H54 (cell line): ENCODE measurements at regions not wholly inside any gene's neighbourhood (a gene's known extent, or its start where the extent isn't known, plus 50 kb on each side); places are given as distances from the start of the nearest gene placed in this dataset.
"Not testable (repeated sequence)": the region's sequence is repeated elsewhere in the genome, so short reads cannot be mapped to it uniquely, and the experiment has no call there.

Experiments
- DNase-seq: peaks from one replicate; pipeline ENCODE4 v3.0.0; 2011; ENCODE audit warnings: low spot score, mixed read lengths; ENCODE audit not compliant: insufficient read length
- FAIRE-seq: peaks from 3 replicates; lab custom pipeline; 2011; peaks lifted over from hg19 to GRCh38; lab: Jason Lieb, UNC
- POLR2A ChIP-seq: IDR thresholded peaks from 2 replicates; pipeline ENCODE4 v1.6.1; 2011; ENCODE audit warnings: low read depth, mild to moderate bottlenecking, low read length

- DNase-seq (no peak), FAIRE-seq (no peak)
- TF ChIP-seq POLR2A, result no peak
Measured at GRCh38 chr10:53256623-53257022, 484.0 kb upstream of the MBL2 start.

GRCh38 chr10:53255661-53256205 lies 483.1 kb upstream of the MBL2 start:
- no peak for DNase-seq
- FAIRE-seq, result no peak
- TF ChIP-seq POLR2A, result no peak

DNA sequence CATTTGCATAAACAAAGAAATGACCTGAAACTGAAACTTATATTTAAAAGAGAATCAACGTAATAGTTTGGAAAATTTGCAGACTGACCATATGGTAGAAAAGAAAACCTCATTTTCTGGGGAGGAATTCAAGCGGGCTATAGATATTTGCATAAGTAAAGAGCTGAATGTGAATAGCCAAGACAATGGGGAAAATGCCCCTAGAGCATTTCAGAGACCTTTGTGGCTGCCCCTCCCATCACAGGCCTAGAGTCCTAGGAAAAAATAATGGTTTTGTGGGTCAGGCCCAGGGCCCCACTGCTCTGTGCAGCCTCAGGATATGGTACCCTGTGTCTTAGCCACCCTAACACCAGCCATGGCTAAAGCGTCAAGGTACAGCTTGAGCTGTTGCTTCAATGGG lies 480.6 kb upstream of the MBL2 start:
- no peak for DNase-seq
- no peak for TF ChIP-seq POLR2A
- FAIRE-seq, result no peak

GRCh38 chr10:53239873-53240272 lies 467.3 kb upstream of the MBL2 start:
- DNase-seq, result no peak
- FAIRE-seq, result no peak
- no peak for TF ChIP-seq POLR2A

- DNase-seq (no peak), FAIRE-seq (no peak)
- no peak for TF ChIP-seq POLR2A
Measured at GRCh38 chr10:53236941-53237340, 464.4 kb upstream of the MBL2 start.

DNA sequence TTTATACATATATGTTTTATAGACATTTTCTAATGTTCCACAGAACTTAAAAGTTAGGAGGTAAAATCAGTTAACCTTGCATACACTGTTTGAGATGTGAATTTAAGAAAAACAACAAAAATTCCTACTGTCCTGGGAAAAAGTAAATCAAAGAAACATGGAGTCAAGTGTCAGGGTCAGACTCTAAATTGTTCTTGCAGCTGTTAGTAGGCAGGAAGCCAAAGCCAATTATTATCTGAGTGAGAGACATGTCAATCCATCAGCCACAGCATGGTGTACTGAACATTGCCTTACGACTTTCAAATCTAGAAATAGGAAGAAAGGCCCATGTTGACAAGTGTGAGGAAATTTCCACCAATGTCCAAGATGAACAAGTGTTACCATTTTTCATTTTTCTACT lies 461.2 kb upstream of the MBL2 start:
- TF ChIP-seq POLR2A, result no peak
- DNase-seq, result no peak
- FAIRE-seq, result no peak

DNA sequence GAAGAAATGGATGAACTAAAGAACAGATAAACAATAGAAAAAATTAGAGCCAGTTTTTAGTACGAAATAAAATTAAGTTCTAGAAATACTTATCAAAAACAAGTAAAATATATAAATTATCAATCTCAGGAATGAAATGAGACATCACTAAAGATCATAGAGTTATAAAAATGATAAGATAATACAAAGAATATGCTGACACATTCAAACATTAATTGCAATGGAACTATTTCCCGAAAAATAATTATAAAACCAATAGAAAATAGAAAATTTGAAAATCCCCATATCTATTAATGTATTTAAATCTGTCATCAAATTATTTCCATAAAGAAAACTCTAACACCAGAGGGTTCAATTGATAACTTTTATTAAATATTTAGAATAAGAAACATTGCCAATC lies 458.1 kb upstream of the MBL2 start:
- no peak for DNase-seq
- no peak for FAIRE-seq
- TF ChIP-seq POLR2A, result no peak

GRCh38 chr10:53223851-53224250 lies 451.3 kb upstream of the MBL2 start:
- no peak for DNase-seq
- FAIRE-seq, result no peak
- no peak for TF ChIP-seq POLR2A

- TF ChIP-seq POLR2A, result no peak
- DNase-seq (no peak), FAIRE-seq (no peak)
Measured at GRCh38 chr10:53222806-53223205, 450.2 kb upstream of the MBL2 start.

- DNase-seq, result no peak
- no peak for FAIRE-seq
- no peak for TF ChIP-seq POLR2A
Measured at GRCh38 chr10:53209944-53210611, 437.5 kb upstream of the MBL2 start.

- no peak for FAIRE-seq
- TF ChIP-seq POLR2A, result no peak
- no peak for DNase-seq
Measured at GRCh38 chr10:53183733-53184132, 411.1 kb upstream of the MBL2 start.

- FAIRE-seq (no peak), DNase-seq (no peak)
- TF ChIP-seq POLR2A, result no peak
Measured at GRCh38 chr10:53177468-53177867, 404.9 kb upstream of the MBL2 start.

DNA sequence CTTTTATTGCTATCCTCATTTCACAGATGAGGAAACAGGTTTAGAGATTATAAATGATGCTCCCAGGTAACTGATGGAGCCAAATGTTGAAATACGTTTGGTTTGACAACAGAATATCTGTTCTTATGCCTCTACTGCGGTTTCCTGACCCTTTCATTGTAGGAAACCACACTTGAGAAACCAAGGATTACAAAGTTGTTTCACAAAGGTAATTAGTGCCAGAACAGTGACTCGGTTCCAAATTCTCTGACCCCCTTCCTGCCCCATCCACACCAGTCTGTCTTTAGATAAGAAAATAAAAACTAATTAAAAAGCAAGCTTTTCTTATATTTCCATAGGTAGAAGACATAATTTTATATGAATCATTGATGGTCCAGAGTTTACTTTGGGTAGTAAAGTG lies 393.7 kb upstream of the MBL2 start:
- TF ChIP-seq POLR2A, result no peak
- DNase-seq (no peak), FAIRE-seq (no peak)

DNA sequence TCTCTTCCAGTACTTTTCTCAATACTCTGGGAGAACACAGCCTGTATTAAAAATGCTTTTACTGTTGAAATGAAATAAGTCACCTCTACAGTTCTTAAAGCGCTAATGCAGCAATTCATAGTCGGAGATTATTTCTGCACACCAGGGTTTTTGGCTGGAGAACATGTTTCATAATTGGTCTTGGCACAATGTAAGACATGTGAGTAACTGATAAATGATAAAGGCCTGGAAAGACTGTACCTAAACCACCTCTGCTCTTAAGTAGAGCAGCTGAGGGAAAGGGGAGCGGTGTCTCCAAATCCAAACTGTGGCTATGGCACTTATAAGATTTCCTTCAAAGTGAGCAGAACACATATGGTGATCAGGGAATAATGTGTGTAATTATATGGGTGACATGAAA lies 390.3 kb upstream of the MBL2 start:
- no peak for DNase-seq
- TF ChIP-seq POLR2A, result no peak
- no peak for FAIRE-seq

GRCh38 chr10:53161231-53161630 lies 388.6 kb upstream of the MBL2 start:
- no peak for DNase-seq
- FAIRE-seq, result no peak
- no peak for TF ChIP-seq POLR2A

GRCh38 chr10:53155674-53156073 lies 383.1 kb upstream of the MBL2 start:
- FAIRE-seq, DNase-seq: not testable (repeated sequence)
